Mesenteric fat pad (tissue), 1 donor: ENCODE measurements at regions not wholly inside any gene's neighbourhood (a gene's known extent, or its start where the extent isn't known, plus 50 kb on each side); places are given as distances from the start of the nearest gene placed in this dataset.
"Not testable (repeated sequence)": the region's sequence is repeated elsewhere in the genome, so short reads cannot be mapped to it uniquely, and the experiment has no call there.

Source experiments
- DNase-seq: peaks from one replicate; pipeline ENCODE4 v3.0.0-alpha.2; 2020; ENCODE audit warnings: low spot score
- donor health status: DM: yes; HTN: yes; CAD: no.

GRCh38 chr16:88298833-88299745 lies 83.7 kb upstream of the ZNF469 start:
- no peak for DNase-seq

DNA sequence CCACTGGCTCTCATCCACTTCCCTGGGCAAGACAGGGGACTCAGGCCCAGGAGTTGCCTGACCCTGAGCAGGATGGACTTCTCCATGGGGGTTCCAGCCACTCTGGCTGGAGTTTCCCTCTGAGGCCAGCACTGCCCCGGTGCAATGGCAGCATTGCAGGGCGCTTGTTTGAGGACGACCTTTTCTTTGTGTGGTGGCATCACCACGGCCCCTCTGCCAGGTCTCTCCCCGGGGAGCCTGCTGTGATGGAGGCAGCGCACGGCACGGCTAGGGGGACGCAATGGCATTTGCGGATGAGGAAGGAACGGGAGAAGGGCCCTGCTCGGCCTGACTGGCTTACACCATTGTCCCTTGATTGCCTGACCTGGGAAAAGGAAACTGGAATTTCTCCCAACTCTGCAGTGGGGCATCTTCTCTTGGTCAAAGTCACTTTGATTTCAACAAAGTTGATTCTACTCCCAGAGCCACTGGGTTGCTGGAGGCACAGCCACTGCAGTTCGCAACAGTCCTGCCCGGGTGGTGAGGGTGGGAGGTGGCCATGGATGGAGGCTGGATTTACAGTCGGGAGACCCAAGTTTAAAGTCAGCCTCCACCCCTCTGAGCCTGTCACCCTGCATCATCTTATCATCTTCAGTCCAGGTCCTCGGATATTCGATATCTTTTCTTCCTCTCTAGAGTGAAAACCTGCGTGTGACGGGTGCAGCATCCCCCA lies 82.9 kb upstream of the ZNF469 start:
- no peak for DNase-seq

DNA sequence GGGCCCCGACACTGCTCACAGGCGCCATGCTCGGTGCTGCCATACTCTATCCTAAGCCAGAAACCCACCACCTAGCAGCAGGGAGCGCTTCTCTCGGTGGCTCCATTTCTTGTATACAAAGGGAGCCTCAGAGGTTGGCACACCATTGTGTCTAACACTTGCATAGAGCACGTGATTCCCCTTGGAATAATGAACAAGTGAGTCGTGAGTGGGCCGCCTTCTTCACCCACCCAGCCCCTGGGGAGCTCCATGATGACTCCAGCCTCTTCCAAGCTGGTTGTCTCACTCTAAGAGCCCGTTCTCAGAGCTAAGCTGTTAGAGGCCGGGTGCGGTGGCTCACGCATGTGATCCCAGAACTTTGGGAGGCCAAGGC lies 82.3 kb upstream of the ZNF469 start:
- no peak for DNase-seq

DNA sequence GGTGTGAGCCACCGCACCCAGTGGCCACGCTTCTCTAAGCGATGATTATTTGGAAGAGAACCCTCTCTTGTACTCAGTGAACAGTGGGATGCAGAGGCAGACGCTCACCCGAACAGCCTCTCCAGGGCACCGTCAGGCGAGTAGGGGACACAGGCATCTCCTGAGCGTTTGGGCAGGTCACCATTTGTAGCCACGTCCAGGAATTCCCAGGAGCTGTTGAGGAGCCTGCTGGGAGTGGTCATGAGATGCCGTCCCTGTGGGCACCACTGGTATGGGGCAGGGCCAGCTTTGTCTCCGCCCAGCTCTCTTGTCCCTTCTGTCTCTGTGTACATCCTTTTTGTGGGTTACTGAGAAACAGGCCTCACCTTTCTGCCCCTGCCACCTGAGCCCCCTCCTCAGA lies 81.3 kb upstream of the ZNF469 start:
- no peak for DNase-seq

GRCh38 chr16:88301886-88302285 lies 80.9 kb upstream of the ZNF469 start:
- DNase-seq = no peak

- no peak for DNase-seq
Observed at GRCh38 chr16:88302666-88303065, 80.1 kb upstream of the ZNF469 start.

DNA sequence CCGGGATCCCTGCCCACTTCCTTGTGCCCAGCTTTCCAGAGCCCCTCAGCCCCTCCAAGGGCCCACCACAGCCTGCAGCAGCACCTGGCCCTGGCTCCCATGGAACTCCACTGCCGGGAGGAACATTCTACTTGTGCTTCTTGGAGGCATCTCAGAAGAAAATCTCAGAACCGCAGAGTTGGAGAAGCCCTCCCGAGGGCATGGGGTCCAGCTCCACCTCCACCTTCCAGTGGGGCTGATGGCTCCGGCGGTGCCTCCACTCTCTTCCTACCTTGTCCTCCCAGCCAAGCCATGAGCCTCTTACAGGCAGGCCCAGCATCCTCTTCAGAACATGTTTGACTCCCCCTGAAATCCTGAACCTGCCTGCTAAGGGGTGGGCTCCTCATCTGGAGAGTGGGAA lies 79.4 kb upstream of the ZNF469 start:
- DNase-seq = no peak

GRCh38 chr16:88303890-88304819 lies 78.6 kb upstream of the ZNF469 start:
- no peak for DNase-seq

GRCh38 chr16:88305176-88305575 lies 77.6 kb upstream of the ZNF469 start:
- DNase-seq = no peak

GRCh38 chr16:88306411-88306810 lies 76.3 kb upstream of the ZNF469 start:
- no peak for DNase-seq

DNA sequence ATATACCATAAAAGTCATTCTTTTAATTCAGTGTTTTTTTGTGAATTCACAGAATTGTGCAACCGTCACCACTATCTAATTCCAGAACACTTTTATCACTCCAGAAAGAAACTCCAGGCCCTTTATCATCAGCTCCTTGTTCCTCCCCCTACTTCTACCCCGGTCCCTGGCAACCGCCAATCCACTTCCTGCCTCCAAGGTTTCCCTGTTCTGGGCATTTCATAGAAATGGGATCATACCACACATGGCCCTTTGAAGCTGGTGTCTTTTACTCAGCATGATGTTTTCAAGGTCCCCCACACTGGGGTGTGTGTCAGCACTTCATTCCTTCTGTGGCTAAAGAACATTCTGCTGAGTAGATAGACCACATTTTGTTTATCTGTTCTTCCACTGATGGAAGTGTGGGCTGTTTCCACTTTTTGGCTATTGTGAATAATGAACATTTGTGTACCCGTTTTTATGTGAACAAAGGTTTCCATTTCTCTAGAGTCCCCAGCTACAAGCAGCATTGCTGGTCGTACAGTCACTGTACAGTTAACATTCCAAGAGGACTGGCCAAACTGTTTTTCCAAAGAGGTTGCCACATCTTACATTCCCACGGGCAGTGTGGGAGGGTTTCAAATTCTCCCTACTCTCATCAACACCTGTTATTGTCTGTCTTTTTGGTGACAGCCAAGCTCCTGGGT lies 75.8 kb upstream of the ZNF469 start:
- no peak for DNase-seq

DNA sequence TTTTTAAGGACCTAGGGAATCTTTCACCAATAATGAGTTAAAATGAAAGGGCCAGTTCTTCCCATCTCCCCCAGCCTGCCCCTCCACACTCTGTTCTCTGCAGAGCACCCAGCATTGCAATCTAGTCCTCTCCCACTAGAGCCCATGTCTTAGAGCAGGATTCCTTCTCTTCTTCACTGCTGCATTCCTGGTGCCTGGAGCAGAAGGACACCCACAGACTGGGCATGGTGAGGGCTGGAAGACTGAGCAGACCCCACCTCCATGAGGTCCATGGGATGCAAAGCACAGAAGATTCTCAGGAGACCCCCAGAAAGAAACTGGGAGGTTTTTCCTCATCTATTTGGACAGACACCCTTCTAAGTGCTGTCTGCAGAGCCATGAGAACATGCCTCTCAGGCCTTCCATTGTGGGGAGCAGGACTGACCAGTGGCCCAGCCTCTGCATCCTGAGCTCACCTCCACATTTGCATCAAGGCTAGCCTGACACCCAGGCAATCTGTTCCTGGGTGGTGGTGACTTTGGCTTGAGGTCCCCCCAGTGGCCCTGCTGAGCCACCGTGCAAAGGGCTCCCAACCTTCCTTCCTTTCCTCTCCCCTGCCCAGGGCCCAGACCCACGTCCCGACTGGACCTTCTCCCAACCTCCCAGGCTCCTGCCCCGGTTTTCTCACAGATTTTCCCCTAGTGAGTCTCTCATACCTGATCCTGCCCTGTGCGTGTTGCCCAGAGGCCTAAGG lies 74.2 kb upstream of the ZNF469 start:
- DNase-seq = no peak

DNA sequence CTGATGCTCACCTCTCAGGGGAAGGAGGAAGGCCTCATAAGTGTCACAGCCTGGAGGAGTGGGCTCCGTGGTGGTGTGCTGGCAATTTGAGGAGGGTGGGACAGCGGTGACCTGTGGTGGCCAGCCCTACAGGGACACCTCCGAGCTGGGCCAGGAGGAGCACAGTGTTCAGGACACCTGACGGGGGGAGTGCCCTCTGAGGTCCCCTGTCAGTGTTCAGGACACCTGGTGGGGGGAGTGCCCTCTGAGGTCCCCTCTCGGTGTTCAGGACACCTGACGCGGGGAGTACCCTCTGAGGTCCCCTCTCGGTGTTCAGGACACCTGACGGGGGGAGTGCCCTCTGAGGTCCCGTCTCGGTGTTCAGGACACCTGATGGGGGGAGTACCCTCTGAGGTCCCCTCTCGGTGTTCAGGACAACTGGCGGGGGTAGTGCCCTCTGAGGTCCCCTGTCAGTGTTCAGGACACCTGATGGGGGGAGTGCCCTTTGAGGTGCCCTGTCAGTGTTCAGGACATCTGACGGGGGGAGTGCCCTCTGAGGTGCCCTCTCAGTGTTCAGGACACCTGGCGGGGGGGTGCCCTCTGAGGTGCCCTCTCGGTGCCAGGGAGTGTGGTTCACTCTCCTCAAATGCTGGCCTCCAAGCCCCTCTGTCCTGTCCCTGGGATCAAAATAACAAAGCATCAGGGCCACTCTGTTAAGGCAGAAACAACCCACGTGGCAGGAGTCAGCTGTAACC lies 73.4 kb upstream of the ZNF469 start:
- DNase-seq = no peak

GRCh38 chr16:88309908-88310265 lies 72.9 kb upstream of the ZNF469 start:
- DNase-seq = no peak

DNA sequence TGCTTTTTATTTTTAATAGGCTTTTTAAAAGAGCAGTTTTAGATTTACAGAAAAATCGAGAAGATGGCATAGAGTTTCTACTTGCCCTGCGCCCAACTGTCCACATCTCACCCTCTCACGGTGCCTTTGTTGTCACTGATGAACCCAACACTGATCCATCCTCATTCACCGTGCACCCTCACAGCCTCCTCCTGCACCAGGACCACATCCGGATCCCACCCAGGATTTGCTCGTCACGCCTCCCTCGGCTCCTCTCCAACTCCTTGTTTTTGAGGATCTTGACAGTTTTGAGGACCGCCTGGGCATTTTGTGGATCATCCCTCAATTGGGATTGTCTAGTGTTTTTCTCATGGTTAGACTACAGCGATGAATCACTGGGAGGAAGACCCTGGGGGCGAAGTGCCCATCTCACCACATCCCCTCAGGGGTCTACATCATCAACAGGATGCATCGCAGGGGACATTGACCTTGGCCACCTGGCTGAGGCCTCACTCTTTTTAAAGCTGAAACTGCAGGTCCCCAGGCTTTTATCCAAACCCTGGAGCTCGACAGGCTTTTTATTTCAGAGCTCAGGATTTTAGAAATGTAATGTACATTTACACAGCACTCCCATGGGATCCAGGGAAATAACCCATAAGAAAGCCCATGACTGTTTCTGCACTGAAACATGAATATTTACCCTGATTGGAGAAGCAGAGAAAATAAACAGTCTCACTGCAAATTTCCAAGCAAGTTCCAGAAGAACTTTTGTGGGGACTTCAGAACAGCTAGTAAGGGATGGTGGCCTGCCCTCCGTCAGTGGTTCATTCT lies 71.8 kb upstream of the ZNF469 start:
- DNase-seq = no peak

DNA sequence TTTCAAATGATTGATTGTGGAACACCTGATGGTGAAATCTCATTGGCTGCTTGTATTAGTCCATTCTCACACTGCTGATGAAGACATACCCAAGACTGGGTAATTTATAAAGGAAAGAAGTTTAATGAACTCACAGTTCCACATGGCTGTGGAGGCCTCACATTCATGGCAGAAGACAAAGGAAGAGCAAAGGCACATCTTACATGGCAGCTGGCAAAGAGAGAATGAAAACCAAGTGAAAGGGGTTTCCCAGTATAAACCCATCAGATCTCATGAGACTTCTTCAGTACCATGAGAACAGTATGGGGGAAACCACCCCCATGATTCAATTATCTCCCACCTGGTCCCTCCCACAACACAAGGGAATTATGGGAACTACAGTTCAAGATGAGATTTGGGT lies 70.9 kb upstream of the ZNF469 start:
- DNase-seq = not testable (repeated sequence)

GRCh38 chr16:88312732-88313131 lies 70.0 kb upstream of the ZNF469 start:
- DNase-seq = no peak

GRCh38 chr16:88314991-88315542 lies 67.7 kb upstream of the ZNF469 start:
- no peak for DNase-seq
